ENCODE measurements at regions not wholly inside any gene's neighbourhood (a gene's known extent, or its start where the extent isn't known, plus 50 kb on each side); places are given as distances from the start of the nearest gene placed in this dataset.

GRCh38 chr4:99712530-99712929 is 54.9 kb upstream of the C4orf54 start:
- no peak for DNase-seq (ENCODE audit: low read depth in 2 of 2)

- DNase-seq (ENCODE audit: low read depth in 2 of 2): no peak
These were observed 54.5 kb upstream of the C4orf54 start for GRCh38 chr4:99712099-99712498.

- DNase-seq (ENCODE audit: low read depth in 2 of 2): no peak
These were observed 54.0 kb upstream of the C4orf54 start for GRCh38 chr4:99711657-99712056.

- no peak for DNase-seq (ENCODE audit: low read depth in 2 of 2)
These were observed 53.2 kb upstream of the C4orf54 start for GRCh38 chr4:99710681-99711345.

GRCh38 chr4:99710020-99710419 is 52.4 kb upstream of the C4orf54 start:
- DNase-seq (ENCODE audit: low read depth in 2 of 2): no peak

- DNase-seq (ENCODE audit: low read depth in 2 of 2): no peak
These were observed 50.9 kb upstream of the C4orf54 start for GRCh38 chr4:99708551-99708950.

All from stimulated activated CD4-positive, alpha-beta T cell treated with anti-CD3 and anti-CD28 coated beads, Interleukin-4, amount 100 ng/mL, for 48 hours (primary cell).